ENCODE measurements at regions not wholly inside any gene's neighbourhood (a gene's known extent, or its start where the extent isn't known, plus 50 kb on each side); places are given as distances from the start of the nearest gene placed in this dataset.

GRCh38 chr4:125365731-125366130 lies 51.0 kb downstream of the FAT4 start:
- Histone ChIP-seq H3K9ac (ENCODE audit: low read depth in 1 of 2, low read length in 2 of 2) (no peak overlapping the region), H3K4me3 (ENCODE audit: low read depth in 1 of 3, low read length in 3 of 3) (no peak overlapping the region), H3K36me3 (ENCODE audit: control insufficient read depth in 4 of 4, insufficient read depth in 3 of 4, low read depth in 1 of 4, low read length in 3 of 4) (no peaks in the 10 kb centered on the region), H3K4me1 (ENCODE audit: control insufficient read depth in 4 of 4, insufficient read depth in 4 of 4, low read length in 3 of 4) (peaks cover 0 to 3% (median 3%) of the 10 kb centered on the region in 4 donors), H3K27ac (ENCODE audit: low read depth in 1 of 2, low read length in 2 of 2) (no peak overlapping the region), H3K9me3 (ENCODE audit: control insufficient read depth in 4 of 4, low read length in 3 of 4) (no peaks in the 10 kb centered on the region), H3K27me3 (ENCODE audit: control insufficient read depth in 4 of 4, insufficient read depth in 4 of 4, low read length in 3 of 4) (no peaks in the 10 kb centered on the region)
- 94% methylated on average over 11 of the region's 11 CpGs for WGBS
- TF ChIP-seq JUND (IDR thresholded peaks at IDR 0.05) (no peak), EGR1 (IDR thresholded peaks at IDR 0.05; ENCODE audit: low read depth in 2 of 2) (no peak), MAX (IDR thresholded peaks at IDR 0.05) (no peak), TAF1 (conservative IDR thresholded peaks at IDR 0.05) (no peak), SP1 (IDR thresholded peaks at IDR 0.05) (no peak), FOXA2 (IDR thresholded peaks at IDR 0.05) (no peak), CTCF (IDR thresholded peaks at IDR 0.05; ENCODE audit: low read depth, low read length, missing input control) (no peak), GABPA (IDR thresholded peaks at IDR 0.05 in 1 of 2, conservative IDR thresholded peaks at IDR 0.05 in 1 of 2) (no peak), ATF3 (IDR thresholded peaks at IDR 0.05) (no peak), RAD21 (IDR thresholded peaks at IDR 0.05) (no peak), HNF4G (IDR thresholded peaks at IDR 0.05) (no peak), HNF4A (conservative IDR thresholded peaks at IDR 0.05) (no peak), RXRA (IDR thresholded peaks at IDR 0.05) (no peak), YY1 (IDR thresholded peaks at IDR 0.05) (no peak), REST (IDR thresholded peaks at IDR 0.05) (no peak), NR2F2 (IDR thresholded peaks at IDR 0.05) (no peak), FOXA1 (IDR thresholded peaks at IDR 0.05) (no peak)
- TF ChIP-seq, protein P1, sequence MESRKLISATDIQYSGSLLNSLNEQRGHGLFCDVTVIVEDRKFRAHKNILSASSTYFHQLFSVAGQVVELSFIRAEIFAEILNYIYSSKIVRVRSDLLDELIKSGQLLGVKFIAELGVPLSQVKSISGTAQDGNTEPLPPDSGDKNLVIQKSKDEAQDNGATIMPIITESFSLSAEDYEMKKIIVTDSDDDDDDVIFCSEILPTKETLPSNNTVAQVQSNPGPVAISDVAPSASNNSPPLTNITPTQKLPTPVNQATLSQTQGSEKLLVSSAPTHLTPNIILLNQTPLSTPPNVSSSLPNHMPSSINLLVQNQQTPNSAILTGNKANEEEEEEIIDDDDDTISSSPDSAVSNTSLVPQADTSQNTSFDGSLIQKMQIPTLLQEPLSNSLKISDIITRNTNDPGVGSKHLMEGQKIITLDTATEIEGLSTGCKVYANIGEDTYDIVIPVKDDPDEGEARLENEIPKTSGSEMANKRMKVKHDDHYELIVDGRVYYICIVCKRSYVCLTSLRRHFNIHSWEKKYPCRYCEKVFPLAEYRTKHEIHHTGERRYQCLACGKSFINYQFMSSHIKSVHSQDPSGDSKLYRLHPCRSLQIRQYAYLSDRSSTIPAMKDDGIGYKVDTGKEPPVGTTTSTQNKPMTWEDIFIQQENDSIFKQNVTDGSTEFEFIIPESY (IDR thresholded peaks at IDR 0.05): no peak
- DNase-seq (ENCODE audit: low spot score): no peak
